GM12801 (cell line): ENCODE measurements at regions not wholly inside any gene's neighbourhood (a gene's known extent, or its start where the extent isn't known, plus 50 kb on each side); places are given as distances from the start of the nearest gene placed in this dataset.

Experiments
- CTCF ChIP-seq: IDR thresholded peaks from one replicate; pipeline ENCODE4 v1.5.1; 2011; ENCODE audit warnings: control low read depth; ENCODE audit not compliant: insufficient read length; ENCODE audit errors: extremely low read depth

GRCh38 chr20:41865938-41866337 is 247.8 kb upstream of the CHD6 start:
- TF ChIP-seq CTCF, result no peak

GRCh38 chr20:41862476-41862875 is 244.3 kb upstream of the CHD6 start:
- TF ChIP-seq CTCF, result no peak

GRCh38 chr20:41861772-41862422 is 243.7 kb upstream of the CHD6 start:
- no peak for TF ChIP-seq CTCF

GRCh38 chr20:41854765-41855164 is 236.6 kb upstream of the CHD6 start:
- no peak for TF ChIP-seq CTCF

- TF ChIP-seq CTCF, result no peak
These were observed 235.6 kb upstream of the CHD6 start for GRCh38 chr20:41853806-41854205.

- no peak for TF ChIP-seq CTCF
These were observed 230.0 kb upstream of the CHD6 start for GRCh38 chr20:41848180-41848579.

- no peak for TF ChIP-seq CTCF
These were observed 219.6 kb upstream of the CHD6 start for GRCh38 chr20:41837669-41838224.
